GM18498 (cell line): ENCODE measurements at regions not wholly inside any gene's neighbourhood (a gene's known extent, or its start where the extent isn't known, plus 50 kb on each side); places are given as distances from the start of the nearest gene placed in this dataset.

Experiments used
- ATAC-seq: cut with Tn5 transposase; IDR thresholded peaks from one replicate; pipeline ENCODE4 v1.9.1; 2021; ENCODE audit warnings: mild to moderate bottlenecking, moderate library complexity; ENCODE audit not compliant: unreplicated experiment

DNA sequence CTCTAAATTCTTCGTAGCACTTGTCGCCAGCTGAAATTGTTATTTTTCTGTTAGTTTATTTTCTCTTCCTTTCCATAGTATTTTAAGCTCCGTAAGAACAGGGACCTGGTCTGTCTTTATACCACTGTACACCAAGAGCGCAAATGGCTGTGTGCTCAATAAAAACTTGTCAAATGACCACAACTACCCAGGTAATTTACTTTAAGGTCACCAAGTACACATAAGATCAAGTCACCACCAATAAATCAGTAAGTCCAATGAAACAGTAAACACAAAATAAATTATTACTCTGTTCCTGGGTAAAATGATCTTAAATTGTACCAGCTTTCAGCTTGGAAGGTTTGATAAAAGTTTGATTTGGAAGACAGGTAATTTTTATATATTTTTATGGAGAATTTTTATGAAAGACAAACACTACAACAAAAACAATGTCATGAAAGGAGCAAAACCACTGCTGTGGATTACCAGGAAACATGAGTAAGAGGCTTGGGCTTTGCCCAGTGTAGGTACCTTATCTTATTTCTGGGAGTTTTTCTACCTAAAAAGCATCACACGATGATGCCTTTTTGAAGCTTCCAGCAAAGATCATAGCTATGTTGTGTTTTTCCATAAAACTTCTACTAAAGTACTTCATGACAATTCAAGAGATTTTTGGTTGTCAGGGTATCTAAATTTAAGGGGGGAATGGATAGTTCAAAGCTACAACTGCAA is 406.8 kb downstream of the SHQ1 start:
- no peak for ATAC-seq

DNA sequence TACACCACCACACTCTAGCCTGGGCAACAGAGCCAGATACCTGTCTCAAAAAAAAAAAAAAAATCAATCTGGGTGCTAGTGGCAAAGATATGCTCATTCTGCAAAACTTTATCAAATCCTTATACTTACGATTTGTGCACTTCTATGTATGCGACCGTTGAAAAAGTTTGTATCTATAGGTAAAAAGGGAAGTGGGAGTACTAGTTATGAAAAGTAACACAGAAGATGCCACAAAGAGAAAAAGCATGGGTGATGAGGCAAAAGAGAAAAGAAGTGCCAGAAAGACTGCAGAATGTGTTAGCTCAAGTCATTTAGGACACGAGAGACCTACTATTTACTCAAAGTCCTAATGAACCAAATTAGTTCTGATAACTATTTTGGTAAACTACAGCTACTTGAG is 407.8 kb downstream of the SHQ1 start:
- ATAC-seq: peak; percentile 57

DNA sequence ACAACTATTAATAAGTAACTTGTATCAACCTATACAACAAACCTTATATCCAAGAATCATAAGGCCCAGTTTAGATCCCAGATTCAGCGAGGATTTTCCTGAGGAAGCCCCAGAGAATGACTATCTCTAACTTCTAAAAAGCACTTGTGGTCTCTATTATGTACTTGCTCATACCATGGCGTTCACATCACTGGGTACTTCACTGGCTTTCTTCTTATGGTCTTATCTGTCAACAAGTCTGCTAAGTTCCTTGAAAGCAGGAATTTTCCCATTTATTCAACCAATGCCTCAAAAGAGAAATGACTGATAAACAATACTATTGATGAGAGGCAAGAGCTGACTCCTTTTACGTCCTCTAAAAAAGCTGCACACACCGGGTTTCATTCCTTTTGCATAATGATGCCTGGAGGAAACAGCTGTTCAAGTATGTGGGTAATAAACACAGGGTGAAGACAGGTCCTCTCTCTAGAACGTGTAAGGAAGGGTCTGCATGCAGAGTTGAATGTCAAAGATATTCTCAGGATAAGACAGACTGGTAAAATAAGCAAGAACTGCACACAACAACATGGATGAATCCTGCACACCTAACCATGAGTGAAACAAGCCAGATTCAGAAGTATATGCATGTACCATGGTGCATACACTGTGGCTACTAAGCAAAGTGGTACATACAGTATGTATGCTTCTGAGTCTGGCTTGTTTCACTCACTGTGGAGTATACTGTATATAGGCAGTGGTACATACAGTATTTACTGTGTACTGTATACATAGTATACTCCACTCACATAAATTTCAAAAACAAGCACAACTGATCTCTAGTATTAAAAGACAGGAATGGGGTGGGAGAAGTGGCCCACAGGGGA is 408.7 kb downstream of the SHQ1 start:
- peak; percentile 73 for ATAC-seq

DNA sequence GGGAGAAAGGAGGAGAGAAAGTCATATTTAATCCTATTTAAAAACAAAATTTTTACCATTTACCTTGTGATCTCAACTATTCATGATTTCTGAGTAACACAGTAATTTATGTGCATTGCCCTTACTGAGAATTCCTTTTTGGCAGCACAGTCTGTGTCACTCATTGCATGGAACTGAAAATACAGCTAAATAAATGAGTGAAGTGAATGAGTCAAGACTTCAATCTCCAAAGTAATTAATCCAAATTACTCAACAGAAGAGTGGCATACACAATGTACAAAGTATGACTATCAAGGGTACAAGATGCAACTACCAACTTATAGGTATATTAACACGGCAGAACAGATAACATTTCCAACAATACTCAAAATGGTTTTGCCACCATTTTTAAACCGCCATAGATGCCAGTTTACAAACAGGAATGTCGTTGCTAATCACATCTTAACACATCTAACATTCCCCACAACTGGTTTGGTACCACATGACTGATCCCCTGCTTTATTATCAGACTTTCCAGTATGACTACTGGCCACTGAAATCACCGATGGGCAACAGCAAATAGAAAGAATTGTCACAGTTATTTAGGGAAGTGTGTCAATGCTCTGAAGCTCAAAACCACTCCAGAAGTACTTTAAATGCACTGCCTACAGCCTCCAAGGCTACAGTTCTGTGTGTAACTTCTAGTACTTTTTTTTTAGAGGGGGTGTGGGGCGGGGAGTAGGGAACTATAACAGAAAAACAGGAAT is 410.4 kb downstream of the SHQ1 start:
- no peak for ATAC-seq

DNA sequence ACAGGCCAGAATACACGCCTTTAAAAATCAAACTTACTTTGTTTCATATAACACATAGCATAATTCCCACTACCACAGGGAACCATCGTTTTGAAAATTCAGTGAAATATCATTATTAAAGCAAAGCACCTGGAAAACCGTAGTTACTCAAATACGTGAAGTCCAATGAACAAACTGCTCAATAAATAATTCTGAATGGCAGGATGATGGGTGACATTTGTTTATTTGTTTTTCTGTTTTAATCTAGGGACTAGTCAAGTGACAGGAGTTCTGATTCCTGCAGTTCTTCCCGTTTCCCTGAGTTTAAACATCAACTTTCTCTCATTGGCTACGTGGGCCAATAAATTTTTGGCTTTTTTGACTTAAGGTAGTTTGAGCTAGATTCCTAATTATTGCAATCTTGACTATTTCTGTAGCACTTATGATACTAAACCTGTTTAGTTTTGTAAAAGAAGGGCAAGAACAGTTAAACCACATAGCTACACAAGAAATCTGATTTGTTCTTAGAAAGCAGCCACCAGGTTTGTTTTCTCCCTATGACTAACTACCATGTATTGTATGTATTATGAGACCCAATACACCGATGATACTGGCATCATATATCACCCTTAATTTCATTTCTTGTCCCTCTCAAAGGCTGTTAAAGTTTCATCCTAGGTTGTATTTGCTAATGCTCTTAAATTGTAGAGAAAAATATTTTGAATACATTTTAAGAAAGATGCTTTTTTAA is 411.2 kb downstream of the SHQ1 start:
- no peak for ATAC-seq

DNA sequence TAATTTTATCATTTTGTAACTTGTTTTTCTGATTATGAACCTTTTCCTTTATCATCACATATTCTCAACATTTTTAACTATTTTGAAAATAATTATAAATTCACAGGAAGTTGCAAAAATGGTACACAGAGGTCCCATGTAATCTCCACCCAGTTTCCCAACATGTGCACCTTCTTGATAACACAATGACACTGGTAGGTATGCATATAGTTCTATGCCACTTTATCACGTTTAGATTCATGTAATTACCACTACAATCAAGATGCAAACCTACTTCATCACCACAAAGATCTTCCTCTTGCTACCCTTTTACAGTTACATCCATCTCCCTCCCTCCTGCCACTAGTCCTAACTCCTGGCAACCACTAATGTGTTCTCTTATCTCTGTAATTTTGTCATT is 413.9 kb downstream of the SHQ1 start:
- ATAC-seq: no peak

DNA sequence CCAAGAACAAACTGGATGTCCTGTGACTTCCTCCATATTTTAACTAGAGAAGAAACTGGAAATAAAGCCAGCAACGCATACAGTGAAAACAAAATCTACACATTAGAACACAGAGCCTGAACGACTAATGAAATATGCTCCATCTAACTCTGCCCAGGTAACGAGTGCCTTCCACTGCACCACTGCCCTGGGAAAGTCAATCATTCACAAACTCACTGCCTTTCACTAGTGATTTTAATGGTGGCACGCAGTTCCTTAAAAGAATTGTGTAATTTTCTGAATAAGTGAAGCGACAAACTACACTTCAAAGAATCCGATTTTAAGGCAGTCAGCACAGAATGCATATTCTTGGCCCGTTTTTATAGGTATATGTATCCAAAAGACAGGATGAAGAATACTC is 416.0 kb downstream of the SHQ1 start:
- no peak for ATAC-seq

DNA sequence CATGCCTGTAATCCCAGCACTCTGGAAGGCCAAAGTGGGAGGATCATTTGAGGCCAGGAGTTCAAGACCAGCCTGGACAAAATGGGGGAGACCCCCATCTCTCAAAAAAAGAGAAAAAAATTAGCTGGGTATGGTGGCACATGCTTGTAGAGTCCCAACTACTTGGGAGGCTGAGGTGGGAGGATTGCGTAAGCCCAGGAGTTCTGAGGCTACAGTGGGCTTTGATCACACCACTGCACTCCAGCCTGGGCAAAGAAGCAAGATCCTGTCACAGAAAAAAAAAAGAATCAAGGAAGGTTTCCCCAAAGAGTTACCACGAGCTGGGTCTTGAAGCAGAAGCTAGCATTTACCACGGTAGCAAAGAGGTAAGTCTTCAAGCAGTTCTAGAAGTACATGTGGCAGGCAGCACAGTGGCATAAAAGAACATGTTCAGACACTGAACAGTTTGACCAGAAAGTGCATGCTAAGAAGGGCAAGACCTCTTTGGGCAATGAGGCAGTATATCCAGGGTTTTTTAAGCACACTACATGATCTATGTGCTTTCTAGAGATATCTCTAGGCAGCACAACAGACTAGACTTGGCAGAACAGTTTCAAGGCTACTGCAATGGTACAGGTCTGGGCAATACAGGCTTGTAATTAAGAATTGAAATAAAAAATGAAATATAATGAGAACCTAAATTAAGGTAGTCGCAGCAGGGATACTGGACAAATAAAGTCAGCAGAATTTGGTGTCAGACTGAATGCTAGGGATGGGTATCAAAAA is 418.5 kb downstream of the SHQ1 start:
- no peak for ATAC-seq

DNA sequence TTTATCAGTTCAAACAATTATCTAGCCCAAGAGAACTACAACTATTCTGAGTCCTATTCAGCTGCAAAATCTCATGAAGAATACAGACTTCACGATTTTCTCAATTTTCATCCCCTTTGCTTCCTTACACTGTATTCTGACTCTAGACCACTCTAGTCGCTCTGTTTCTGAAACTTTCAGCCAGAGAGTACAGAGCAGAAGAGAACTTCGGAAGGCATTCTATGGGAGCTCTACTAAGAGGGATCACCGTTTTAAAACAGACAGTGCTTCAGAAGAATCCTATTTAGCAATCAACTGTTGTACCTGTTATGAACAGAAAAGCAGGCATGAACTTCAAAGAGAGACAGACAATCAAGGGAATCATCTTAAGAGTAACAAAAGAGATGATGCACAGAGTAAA is 419.4 kb downstream of the SHQ1 start:
- no peak for ATAC-seq

DNA sequence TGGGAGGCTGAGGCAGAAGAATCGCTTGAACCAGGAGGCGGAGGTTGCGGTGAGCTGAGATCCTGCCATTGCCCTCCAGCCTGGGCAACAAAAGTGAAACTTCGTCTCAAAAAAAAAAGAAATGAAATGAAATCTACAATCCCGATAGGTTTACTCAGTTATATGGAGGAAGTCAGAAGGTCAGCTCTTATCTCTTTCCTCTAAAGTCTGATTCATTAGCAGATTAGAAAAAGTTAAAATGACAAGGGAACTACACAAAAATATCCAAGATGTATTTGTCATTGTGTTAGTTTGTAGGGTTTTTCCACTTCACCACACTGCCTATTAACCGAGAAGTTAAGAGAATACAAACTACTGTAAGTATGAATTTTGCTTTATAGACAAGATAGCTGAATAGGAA is 420.6 kb downstream of the SHQ1 start:
- no peak for ATAC-seq

DNA sequence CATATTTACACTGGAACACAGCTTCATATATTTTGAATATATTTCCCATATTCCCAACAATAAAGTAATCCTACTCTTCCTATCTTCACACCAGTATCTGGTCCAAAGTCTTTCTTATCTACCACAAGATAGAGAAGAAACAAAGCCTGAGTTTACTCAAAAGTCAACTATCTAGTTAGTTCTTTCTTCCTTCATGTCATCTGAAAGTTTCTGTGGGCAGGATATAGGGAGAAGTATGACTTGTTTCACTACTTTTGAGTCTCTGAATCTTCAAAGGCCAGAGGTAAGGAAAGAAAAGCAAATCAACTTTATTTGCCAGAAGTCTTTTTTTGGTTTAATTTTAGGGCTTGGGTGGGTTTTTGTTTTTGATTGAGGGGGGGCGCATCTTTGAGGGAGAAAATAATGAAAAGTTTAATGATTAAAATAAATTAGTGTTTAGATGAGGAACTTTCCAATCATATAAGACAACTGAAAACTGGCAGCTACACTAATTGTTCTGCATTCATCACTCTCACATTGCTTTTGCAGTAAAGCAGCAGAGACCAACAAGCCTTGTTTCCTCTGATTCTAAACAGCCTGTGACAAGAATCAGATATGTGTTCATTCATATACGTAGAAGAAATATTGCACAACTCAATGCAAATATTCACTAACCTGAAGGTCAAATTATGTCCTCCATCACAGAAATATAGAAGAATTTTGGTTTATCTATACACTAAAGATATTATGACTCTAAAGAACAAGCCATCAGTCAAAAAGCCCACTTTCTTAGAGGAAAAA is 421.4 kb downstream of the SHQ1 start:
- peak; percentile 60 for ATAC-seq

DNA sequence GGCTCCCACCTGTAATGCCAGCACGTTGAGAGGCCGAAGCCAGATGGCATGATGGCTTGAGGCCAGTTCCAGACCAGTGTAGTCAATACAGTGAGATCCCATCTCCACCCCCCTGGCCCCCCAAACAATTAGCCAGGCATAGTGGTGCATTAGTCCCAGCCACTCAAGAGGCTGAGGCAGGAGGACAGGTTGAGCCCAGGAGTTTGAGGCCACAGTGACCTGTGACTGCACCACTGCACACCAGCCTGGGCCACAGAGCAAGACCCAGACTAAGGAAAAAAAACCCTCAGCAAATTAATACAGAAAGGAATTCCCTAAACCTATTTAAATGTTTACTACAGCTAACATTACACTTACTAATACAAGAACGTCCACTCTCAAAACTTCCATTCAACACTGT is 424.6 kb downstream of the SHQ1 start:
- no peak for ATAC-seq

DNA sequence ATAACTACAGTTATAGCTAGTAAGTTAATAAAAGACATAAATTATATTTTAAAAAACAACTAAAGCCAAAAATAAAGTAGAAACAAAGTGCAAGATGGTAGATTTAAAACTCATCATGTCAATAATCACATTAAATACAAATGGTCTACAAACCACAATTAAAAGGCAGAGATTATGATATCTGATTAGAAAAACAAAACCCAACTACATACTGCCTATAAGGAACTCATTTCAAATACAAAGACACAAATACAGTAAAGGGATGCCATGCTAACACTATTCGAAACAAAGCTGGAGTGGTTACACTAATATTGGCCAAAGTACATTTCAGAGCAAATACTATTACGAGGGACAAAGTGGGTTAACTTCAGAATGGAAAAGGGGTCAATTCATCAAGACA is 426.5 kb downstream of the SHQ1 start:
- ATAC-seq: no peak

DNA sequence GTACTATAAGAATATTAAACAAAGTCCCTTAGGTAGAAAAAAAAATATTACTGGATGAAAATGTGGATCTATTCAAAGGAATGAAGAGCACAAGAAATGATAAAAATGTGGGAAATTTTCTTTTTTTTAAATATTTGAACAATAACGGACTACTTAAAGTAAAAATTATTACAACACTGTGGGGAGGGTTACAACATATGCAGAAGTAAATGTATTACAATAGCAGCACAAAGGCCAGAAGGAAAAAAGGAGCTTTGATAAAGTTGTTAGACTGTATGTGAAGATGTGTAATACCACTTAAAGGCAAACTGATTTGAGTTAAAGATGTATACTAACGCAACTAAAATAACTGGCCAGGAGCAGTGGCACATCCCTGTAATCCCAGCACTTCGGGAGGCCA is 427.1 kb downstream of the SHQ1 start:
- no peak for ATAC-seq

DNA sequence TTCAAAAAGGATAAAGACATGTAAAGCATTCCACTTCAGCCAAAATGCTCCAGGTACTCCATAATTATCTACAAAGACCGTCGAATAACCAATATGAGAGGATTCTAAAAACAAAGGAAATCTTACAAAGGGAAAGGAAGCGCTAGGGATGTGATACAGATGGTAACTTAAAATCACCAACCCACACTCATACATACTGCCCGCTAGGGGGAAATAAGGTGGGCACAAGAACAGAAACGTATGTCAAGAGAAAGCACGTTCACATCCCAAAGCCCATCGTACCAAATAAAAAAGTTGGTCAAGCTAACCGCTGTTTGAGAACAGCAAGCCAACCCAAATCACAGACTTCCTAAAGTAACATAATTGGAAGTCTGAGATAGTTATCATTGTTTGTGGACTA is 429.4 kb downstream of the SHQ1 start:
- ATAC-seq: no peak

DNA sequence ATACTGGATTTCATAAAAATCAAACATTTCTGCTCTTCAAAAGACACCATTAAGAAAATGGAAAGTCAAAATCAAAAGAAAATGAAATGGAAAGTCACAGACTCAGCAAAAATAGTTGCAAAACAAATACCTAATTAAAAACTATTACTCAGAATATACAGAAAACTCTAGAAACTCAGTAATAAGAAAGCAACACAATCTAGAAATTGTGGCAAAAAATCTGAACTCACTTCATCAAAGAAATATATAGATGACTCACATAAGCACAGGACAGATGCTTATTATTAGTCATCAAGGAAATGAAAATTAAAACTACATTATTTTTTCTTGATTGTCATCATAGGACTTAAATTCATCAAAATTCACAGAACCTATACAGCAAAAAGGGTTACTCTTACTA is 430.0 kb downstream of the SHQ1 start:
- no peak for ATAC-seq

DNA sequence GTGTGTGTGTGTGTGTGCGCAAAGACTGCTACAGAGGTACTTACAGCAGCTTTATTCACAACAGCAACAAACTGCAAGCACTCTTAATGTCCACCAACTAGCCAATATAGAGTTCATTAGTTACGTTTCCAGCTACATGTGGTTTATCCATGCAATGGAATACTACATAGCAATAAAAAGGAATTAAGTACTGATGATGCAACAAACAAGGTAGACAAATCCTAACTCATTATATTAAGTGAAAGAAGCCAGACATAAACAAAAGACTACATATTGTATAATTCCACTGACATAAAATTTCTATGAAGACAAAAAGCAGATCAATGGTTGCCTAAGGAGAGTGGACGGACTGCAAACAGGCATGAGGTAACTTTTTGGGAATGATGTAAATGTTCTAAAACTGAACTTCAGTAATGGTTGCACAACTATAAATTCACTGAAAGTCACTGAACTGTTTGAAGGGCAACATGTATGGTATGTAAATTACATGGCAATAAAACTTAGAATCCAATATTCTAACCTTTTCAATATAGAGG is 433.7 kb downstream of the SHQ1 start:
- no peak for ATAC-seq

DNA sequence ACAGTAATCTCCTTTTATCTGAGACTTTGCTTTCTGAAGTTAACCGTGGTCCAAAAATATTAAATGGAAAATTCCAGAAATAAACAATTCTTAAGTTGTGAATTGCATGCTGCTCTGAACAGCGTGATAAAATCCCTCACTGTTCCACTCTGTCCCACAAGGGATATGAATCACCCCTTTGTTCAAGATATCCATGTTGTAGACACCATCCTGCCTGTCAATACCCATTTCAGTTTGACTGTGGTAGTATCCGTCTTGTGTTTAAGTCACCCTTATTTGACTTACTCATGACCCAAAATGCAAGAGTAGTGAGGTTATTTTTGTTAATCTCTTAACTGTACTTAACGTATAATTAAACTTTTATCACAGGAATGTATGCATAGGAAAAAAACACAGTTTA is 435.0 kb downstream of the SHQ1 start:
- no peak for ATAC-seq

DNA sequence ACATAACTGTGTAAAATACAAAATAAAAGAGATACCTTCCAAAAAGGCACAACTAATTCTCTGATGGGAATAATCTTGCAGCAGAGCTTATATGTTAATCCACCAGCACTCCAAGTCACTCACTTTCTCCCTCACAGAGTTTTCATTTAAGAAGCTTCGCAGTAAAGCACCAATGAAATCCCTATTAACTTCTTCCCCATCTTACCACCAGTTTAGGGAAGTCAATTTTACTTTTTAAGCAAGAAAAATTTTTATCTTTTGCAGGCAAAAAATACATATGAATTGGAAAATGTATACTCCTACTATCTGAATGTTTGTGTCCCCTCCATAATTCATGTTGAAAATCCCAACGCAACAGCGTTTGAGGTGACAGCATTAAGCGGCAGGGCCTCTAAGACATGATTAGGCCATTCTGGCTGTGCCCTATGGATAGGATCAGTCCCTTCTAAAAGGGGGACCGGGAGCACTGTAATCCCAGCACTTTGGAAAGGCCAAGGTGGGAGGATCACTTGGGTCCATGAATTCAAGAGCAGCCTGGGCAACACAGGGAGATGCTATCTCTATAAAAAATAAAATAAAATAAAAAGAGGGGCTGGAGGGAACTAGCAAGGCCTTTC is 435.8 kb downstream of the SHQ1 start:
- no peak for ATAC-seq
